ENCODE measurements at regions not wholly inside any gene's neighbourhood (a gene's known extent, or its start where the extent isn't known, plus 50 kb on each side); places are given as distances from the start of the nearest gene placed in this dataset.
"Not testable (repeated sequence)": the region's sequence is repeated elsewhere in the genome, so short reads cannot be mapped to it uniquely, and the experiment has no call there.

DNA sequence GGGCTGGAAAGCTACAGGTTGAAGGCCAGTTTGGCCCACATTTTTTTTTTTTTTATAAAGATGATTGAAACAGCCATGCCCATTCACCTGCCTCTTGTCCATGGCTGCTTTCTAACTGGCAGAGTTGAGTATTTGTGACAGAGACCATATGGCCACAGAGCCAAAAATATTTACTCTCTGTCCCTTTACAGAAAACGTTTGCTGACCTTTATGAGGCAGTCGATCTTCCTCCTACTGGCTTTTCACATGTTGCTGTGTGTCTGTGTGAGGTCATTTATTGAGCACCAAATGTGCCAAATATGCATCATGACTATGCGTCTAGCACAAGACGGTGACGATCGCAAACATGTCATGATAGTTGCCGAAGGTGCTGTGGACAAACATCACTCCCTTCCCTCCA, 200.6 kb upstream of the FRG1 start:
- TF ChIP-seq, protein P1, sequence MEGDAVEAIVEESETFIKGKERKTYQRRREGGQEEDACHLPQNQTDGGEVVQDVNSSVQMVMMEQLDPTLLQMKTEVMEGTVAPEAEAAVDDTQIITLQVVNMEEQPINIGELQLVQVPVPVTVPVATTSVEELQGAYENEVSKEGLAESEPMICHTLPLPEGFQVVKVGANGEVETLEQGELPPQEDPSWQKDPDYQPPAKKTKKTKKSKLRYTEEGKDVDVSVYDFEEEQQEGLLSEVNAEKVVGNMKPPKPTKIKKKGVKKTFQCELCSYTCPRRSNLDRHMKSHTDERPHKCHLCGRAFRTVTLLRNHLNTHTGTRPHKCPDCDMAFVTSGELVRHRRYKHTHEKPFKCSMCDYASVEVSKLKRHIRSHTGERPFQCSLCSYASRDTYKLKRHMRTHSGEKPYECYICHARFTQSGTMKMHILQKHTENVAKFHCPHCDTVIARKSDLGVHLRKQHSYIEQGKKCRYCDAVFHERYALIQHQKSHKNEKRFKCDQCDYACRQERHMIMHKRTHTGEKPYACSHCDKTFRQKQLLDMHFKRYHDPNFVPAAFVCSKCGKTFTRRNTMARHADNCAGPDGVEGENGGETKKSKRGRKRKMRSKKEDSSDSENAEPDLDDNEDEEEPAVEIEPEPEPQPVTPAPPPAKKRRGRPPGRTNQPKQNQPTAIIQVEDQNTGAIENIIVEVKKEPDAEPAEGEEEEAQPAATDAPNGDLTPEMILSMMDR (IDR thresholded peaks at IDR 0.05), result not testable (repeated sequence)
- TF ChIP-seq POLR2A (IDR thresholded peaks at IDR 0.05), result not testable (repeated sequence)

Data from lower leg skin (tissue), 3 donors.